Hypothalamus (tissue), 51 donors: ENCODE measurements at regions not wholly inside any gene's neighbourhood (a gene's known extent, or its start where the extent isn't known, plus 50 kb on each side); places are given as distances from the start of the nearest gene placed in this dataset.

Experiments
- DNase-seq, 51 donors: peaks; one replicate each; lab custom pipeline; 2025; lab: John Stamatoyannopoulos, UW

DNA sequence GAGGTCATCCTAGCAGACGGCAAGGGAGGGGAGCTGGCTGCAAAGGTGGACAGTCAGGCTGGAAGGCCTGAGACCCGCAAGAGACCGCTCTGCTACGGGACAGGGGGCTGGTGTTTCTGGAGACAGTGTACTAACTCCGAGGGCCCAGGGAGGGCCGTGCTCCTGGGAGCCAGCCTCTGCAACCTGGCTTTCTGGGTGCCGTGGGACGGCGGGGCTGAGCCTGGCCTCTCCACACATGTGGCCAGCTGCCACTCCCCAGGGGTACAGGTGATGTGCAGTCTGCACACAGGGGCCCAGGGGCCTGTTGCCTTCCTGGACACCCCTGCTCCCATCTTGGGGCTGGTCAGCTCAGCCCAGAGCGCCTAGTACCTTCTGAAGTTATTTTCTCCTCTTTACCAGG, 92.2 kb downstream of the MRPL36 start:
- DNase-seq: no peak

DNA sequence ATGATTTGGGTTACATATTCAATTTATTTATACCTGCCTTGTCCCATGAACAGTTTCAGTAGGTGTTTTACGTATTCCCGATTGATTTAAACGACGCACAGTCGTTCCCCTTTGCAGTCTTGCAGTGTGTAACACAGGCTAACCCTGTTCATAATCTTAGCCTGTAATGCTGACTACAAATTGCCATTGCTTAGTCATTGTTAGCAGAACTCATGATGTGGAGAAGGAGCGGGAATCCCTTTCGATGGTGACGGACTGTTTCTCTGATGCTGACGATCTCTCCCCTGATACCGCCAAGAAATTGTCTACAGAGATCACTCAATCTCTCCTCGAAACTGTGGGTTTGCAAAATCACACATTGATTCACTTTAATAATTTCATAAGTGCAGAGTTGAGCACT, 93.2 kb downstream of the MRPL36 start:
- DNase-seq: no peak

DNA sequence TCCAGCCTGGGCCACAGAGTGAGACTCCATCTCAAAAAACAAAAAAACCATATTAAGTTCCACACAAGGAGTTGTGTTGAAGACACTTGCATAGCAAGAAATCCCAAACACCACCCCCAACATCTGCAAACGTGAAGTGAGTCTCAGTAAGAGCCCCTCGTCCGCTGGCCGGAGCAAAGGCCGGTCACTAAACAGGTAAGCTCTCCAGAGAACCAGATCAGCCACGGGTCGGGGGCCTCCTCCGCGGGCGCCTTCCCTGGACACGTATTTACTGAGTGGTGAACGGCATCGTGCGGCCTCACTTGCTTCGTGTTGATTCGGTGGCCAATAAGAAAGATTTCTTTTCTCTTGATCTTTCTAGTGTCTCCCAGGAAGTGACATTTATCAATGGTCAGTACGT, 93.6 kb downstream of the MRPL36 start:
- DNase-seq: no peak

DNA sequence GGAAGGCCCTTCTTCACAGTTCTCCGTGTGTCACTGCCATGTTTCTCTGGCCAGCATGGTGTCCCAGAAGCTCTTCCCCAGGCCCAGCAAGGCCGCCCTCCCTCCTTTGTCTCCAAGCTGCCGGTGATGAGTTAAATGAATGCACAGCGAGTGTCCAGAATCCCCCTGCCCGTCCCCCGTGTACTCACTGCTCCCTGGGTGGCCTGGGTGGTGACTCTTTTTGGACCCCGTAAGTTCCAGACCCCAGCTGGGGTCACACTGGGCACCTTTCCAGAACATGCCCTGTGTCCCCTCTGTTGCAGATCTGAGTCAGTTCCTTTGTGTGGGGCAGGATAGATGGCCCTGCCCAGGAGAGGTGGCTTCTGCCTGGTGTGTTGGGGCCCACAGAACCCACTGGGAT, 95.0 kb downstream of the MRPL36 start:
- no peak for DNase-seq

DNA sequence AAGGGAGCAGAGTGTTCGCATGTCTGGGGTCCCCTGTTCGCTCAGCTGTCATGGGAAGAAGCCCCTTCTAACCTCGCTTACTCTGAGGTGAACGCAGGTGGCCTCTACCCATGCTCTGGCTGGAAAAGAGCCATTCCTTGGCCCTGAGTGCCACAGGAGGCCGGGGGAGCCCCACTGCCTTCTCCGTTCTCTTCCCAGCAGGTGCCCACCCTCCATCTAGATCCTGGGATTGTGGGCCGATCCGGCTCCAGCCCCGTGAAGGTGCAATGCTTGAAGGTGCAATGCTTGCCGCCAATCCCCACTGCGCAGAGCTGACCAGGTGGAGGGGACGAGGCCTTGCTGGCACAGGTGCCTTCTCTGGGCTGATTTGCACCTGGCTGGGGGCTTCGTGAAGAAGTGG, 95.4 kb downstream of the MRPL36 start:
- DNase-seq: no peak

DNA sequence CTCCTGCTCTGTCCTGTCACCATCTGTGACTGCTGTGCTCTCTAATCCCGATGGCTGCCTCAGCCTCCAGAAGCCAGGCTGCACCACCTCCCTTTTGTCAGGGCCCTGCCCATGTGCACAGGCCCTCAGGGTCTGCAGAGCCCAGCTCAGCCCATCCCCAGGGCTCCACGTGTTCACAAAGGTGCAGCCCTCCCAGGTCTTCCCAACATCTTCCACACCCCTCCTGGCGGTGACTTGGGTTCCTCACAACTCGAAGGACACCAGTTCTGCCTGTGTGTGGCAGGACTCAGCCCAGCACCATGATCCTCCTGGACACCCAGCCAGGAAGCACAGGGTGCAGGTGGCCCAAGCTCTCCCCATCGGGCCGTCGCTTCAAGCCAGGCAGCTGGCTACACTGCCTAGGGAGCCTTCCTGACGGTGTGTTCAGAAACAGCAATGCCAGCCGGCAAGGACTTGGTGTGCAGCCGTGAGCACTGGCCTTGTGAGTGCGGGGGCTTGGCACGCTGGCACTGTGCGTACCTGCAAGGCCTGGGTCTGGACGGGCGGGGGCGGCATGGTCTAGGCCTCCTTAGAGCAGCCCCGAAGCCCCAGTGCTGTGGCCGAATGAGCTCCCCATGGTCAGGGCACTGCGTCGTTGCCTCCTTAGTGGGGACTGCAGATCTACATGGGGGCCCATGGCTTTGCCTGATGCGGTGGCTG, 96.1 kb downstream of the MRPL36 start:
- DNase-seq: no peak

DNA sequence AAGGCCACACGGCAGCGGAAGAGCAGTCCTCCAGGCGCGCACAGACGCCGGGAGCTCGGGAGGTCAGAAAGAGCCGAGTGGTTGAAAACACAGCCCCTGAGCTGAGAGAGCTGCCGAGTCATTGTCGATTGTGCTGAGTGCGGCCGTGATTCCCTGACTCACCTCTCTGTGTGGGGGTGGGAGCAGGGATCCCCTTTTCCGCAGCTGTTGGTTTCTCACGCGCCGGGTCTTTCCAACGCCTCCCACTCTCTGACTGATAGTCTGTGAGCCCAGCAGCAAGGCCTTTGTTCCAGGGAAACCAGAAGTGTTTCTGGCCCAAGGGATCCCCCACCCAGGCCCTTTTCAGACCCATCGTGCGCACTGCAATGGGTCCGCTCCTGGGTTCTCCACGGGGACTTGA, 97.3 kb downstream of the MRPL36 start:
- DNase-seq: no peak

DNA sequence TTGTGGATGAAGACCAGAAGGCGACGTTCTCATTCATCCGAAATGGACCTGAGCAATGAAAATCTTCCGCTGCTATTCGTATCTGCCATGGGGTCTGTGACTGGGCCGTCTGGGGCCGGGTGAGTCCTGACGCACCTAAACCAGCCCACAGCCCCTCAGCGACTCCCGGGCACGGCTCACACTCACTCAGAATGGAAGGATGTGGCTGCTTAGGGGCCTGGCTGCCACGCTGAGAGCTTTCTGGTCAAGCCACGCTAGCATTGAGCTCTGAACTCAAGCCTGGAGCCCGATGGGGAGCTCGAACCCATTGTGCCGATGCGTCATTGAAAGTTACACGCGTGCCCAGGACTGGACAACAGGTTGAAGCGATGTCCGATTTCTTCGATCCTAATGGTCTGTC, 97.8 kb downstream of the MRPL36 start:
- DNase-seq: no peak

DNA sequence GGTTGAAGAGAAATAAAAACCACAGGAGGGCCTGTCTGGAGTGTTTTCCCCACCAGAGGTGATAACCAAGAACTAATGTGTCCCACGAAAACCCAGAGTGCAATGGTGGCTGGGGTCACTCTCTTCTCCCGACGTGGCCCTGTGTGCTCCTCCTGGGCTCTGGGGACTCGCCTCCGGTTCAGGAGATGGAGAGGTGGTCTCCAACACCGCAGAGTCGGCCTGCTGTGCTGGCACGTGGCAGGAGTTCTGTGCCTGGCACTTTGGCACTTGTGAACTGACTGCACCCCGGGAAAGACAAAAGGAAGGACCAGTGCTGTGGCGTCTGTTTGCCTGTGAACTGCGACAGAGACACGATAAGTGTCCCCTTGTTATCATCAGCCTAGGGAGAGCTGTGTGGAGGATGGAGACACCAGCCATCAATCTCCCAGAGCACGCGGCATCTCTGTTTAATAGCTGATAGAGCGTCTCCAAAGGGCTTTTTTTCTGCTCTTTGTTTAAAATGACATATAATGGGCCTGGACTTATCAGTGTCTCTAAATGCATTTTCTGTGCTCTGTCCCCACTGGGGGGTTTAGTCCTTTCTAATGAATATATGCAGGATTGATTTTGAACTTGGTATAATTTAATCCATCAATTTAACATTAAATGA, 98.3 kb downstream of the MRPL36 start:
- no peak for DNase-seq

DNA sequence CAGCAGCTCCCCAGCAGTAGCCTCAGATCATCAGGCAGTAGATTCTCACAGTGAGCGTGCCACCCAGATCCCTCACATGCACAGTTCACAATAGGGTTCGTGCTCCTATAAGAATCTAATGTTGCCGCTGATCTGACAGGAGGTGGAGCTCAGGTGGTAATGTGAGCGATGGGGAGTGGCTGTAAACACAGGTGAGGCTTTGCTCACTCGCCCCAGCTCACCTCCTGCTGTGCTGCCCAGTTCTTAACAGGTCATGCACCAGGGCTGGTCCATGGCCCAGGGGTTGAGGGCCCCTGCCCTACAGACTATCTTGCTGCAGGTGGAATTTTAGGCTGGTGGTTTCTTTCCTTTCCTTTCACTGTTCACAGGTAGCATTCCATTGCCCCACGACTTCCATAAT, 100.2 kb downstream of the MRPL36 start:
- DNase-seq: no peak

DNA sequence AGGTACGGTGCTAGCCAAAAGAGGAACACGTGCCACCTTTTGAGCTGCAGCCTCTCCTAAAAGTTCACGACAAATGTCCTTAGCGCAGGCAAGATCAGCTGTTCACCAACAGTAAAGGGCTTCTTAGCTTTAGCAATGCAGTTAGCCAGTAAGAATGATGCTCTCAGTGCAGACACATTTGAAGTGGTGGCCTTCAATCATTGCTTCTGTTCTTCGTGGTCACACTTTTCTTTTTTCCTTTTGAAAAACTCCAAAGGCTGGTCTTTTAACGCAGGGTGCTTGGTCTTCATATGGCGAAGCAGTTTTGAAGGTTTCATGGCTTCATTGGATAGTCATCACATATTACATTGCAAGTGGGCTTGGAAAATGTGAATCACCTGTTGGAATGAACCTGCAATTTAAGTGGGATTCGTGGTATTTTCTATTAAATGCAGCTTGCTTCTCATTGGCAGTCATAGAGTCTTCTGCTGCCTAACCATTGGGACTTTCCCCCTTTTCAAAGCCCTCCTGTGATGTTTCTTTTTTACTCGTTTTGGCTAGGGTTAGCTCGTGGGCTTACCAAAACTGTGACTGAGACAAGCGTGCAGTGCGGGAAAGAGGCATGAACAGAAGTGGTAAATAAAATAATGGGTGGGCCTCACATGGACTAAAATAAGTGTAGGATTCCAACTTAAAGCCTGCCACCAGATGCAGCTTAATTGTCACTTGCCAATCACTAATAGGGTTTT, 100.9 kb downstream of the MRPL36 start:
- DNase-seq: no peak

DNA sequence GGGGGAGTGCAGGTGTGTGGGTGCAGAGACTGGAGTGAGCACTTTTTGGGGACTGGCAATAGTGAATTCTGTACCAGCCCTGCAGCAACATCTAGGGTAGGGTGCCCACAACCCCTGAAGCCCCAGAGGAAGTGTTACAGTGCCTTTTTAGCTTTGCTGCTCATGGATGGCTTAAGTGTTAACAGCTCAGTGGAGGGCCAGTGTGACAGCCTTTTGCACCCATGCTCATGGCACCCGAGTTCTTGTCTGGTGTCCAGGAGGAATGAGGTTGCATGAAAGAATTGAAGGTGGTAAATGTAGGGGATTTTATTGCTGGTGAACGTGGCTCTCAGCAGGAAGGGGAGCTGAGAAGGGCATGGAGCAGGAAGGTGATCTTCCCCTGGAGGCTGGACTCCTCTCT, 107.3 kb downstream of the MRPL36 start:
- no peak for DNase-seq

DNA sequence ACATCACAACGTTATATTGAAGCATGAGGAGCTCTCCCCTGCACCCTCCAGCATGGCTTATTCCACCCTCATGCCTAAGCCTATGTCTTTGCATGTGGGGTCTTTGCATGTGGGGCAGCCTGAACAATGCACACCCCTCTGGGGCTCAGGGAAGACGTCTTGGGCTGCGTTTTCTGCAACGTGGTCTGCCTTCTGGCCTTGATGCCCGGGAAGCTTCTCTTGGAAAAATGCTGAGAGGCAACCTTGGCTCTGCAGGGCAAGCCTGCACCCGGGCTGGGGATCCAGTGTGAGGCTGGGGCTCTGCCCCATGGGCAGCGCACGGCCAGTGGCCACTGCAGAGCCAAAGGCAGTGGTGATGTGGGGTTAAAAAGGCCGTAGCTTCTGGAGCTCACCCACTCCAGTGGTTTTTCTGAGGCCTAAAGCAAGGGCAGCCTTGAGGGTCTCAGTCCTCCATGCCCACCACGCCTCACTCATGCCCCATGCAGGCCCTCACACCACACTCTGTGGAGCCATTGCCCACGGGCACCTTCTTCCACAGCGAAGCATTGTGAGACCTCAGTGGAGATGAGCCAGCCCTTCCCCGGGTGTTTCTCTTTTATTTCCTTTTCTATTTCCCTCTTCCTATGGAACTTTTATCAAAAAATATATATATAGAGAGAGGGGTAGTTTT, 112.2 kb downstream of the MRPL36 start:
- DNase-seq: no peak

DNA sequence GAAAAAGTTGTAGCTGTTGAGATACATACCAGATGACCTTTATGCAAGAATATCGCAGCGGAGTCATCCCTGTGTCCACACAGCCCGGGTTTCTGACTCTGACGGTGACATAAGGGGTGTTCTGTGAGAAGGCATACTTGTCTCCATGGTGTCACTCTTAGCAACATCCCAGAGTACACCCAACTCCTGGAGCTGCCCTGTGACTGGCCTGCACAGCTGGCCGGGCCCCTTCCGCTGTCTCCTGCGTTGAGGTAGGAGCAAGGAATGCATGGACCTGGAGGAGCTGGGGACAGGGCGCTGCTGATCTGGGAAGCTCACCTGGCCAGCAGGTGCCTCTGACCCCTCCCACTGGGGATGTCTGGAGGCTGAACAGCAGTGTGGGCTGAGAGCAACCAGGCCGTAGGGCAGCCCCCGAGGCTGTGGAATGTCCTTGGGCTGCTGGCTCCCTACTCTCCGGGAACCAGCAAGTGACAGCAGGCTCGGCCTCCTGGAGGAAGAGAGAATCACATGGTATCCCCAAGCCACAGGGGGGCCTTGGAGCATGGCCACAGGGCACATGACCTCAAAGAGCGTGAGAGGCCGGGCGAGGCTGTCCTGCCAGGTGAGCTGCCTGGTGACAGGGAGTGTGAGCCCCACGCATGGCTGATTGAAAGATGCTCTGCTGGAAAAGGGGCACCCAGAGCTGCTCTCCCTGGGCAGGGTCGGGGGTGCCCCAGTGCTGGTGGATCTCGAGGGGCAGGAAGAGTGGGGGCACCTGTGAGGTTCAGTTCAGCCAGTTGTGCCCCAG, 113.4 kb downstream of the MRPL36 start:
- no peak for DNase-seq

DNA sequence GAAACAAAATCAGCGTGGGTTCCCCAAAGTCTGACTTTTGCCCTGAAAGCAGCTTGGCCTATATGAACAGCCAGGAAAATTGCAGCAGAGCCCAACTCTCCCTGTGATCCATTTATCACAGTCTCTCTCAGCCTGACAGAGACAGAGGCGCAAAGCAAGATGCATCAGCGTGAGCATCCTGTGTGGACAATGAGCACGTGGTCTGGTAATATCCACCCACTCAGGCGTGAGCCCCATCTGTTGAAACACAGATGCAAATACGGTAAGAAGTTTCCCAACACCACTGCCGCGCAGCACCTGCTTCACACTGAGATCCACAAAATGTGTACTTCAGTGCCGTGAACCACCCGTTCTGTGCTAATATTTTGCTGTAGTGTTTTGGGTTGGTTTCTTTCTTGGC, 114.6 kb downstream of the MRPL36 start:
- DNase-seq: no peak

DNA sequence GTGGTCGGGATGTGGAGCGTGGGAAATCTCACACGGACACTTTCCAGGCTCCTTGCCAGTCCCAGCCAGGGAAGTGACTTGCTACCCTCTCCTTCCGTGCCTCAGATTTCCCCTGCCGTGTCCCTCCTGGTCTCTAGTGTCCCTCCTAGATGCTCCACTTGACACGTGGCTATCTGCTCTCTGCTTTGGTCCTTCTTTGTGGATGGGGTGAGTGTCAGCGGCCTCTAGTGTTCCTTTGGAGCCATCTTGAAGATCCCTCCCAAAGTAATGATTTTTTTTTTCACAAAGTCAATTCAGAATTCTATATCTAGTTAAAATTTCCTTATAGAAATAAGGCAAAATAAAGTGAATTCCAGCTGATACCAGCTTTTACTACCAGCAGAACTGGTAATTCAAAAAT, 117.7 kb downstream of the MRPL36 start:
- DNase-seq: no peak

DNA sequence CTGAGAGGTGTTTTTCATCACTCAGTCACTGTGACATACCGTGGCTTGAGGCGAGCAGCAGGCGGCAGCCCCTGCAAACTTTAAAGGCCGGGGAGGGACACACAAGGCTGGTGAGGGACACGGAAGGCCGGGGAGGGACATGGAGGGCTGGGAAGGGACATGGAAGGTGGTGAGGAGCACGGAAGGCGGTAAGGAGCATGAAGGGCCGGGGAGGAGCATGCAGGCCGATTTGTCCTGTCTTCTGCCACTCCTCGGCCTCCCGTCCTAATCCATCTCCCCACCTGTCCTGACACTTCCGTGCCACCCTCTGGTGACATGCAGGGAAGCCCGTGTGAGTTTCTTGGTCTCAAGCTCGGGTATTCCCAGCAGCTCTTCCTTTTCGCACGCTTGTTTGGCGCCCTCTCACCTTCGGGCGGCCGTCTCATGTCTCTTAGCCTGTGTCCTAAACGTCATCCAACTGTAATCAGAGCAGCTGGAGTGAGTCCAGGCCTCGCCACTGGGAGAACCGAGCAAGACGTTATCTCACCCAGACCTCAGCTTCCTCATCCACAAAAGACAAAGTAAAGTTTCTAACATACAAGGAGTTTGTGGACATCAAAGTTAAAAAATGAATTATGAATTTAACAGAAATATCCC, 126.5 kb downstream of the MRPL36 start:
- no peak for DNase-seq

DNA sequence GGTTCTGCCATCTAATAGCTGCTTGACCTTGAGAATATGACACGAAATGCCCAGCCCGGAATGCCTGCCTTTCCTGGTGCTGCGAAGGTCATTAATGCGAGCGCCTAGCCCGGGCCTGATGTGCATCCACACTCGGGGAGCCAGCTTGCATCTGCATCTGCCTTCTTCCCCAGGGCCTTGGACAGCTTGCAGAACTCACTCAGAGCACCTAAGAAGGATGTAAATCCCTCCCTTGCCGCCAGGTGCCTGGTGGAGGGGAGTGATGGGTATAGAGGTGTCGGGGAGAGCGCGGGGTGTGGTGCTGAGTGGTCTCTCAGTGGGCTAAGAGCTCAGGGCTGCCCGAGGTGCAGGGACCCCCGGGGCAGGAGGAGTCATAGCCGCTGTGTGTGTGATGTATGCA, 127.2 kb downstream of the MRPL36 start:
- no peak for DNase-seq

DNA sequence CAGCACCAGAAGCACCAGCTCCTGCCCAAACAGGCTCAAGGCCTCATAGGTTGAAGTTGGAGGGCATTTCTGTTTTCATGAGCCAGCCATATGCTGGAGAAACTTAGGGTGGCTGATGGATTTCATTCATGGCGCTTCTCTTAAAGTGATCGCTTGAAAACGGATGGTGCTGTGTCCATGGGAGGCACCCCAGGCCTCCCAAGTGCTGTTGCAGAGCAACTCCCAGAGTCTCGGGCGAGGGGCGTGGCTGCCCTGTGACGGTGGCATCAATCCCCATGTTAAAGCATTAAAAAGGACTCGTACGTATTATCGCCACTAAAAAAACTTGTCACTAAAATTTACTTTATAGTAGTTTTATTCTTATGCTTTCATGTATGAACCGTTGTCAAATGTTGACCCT, 128.3 kb downstream of the MRPL36 start:
- no peak for DNase-seq

DNA sequence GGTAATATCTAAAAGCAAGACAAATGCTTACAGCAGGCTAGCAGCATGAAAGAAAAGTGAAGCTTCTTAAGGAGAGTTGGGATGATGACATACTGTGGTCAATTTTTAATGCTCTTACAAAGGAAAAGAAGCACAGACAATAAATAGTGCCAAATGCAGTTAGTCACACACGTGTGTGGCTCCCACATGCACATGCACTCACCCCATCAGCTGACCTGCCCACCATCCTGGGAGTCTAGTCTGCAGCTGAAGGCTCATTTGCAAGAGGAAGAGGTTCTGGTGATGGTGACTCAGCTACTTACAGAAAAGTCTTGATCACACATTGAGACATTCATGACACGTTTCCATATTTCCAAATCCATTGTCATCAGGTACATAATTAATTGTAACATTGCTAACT, 129.3 kb downstream of the MRPL36 start:
- DNase-seq: peak in 1 of 51 donors; percentile 18
